DND-41 (cell line): ENCODE measurements at regions not wholly inside any gene's neighbourhood (a gene's known extent, or its start where the extent isn't known, plus 50 kb on each side); places are given as distances from the start of the nearest gene placed in this dataset.

ENCODE experiments used
- EZH2 ChIP-seq: IDR thresholded peaks from 3 replicates; pipeline ENCODE4 v1.6.1; 2012; ENCODE audit warnings: borderline replicate concordance, low read depth, mild to moderate bottlenecking, moderate library complexity, low read length, inconsistent platforms; ENCODE audit not compliant: severe bottlenecking
- TF ChIP-seq, protein P1 (sequence below): IDR thresholded peaks from 2 replicates; pipeline ENCODE4 v1.5.1; 2012; ENCODE audit warnings: borderline replicate concordance, low read length, moderate library complexity, mild to moderate bottlenecking; ENCODE audit not compliant: poor library complexity, severe bottlenecking; ENCODE audit errors: extremely low read depth

DNA sequence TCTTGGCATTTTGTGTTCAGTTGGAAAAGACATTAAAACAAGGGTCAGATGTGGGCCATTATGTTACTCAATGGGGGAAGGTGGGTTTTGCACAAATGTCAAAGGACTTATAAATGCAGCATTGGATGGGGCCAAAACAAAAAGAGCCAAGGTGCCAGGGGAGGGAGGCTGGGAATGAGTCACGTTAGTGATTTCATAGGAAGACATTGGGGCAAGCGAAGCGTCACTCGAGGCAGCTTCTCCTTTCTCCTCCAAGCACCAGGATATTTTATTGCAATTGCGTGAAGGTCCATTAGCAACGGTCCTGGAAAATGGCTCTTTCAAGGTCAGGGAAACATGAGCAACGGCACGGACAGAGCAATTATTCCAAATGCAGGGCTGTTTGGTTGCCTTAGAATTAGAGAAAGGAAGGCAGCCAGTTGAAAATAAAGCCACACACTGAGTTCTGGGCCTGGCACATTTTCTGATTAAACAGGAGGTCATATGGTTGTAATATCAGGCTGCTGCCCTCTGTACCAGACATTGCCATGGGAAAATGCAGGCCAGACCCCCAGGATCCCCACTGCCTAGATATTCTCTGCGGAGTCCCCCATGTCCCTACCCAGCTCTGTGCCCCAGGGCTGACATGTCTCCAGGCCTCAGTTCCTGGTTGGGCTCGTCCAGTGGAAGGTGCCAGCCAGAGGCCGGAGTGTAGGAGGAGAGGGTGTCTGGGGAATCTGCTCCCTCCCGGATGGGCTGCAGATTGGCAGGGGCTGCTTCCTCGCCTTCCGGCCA lies 63.3 kb upstream of the NANOS1 start:
- TF ChIP-seq, protein P1, sequence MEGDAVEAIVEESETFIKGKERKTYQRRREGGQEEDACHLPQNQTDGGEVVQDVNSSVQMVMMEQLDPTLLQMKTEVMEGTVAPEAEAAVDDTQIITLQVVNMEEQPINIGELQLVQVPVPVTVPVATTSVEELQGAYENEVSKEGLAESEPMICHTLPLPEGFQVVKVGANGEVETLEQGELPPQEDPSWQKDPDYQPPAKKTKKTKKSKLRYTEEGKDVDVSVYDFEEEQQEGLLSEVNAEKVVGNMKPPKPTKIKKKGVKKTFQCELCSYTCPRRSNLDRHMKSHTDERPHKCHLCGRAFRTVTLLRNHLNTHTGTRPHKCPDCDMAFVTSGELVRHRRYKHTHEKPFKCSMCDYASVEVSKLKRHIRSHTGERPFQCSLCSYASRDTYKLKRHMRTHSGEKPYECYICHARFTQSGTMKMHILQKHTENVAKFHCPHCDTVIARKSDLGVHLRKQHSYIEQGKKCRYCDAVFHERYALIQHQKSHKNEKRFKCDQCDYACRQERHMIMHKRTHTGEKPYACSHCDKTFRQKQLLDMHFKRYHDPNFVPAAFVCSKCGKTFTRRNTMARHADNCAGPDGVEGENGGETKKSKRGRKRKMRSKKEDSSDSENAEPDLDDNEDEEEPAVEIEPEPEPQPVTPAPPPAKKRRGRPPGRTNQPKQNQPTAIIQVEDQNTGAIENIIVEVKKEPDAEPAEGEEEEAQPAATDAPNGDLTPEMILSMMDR, result no peak
- no peak for TF ChIP-seq EZH2
